AG09319 (cell line): ENCODE measurements at regions not wholly inside any gene's neighbourhood (a gene's known extent, or its start where the extent isn't known, plus 50 kb on each side); places are given as distances from the start of the nearest gene placed in this dataset.

Experiments
- DNase-seq: peaks from one replicate; pipeline ENCODE4 v3.0.0-alpha.2; 2010; ENCODE audit warnings: low read depth; ENCODE audit errors: extremely low read depth
- TF ChIP-seq, protein P1 (sequence below): IDR thresholded peaks from 2 replicates; pipeline ENCODE4 v1.5.1; 2011; ENCODE audit warnings: low read depth, mild to moderate bottlenecking, inconsistent platforms, low read length, moderate library complexity

- TF ChIP-seq, protein P1, sequence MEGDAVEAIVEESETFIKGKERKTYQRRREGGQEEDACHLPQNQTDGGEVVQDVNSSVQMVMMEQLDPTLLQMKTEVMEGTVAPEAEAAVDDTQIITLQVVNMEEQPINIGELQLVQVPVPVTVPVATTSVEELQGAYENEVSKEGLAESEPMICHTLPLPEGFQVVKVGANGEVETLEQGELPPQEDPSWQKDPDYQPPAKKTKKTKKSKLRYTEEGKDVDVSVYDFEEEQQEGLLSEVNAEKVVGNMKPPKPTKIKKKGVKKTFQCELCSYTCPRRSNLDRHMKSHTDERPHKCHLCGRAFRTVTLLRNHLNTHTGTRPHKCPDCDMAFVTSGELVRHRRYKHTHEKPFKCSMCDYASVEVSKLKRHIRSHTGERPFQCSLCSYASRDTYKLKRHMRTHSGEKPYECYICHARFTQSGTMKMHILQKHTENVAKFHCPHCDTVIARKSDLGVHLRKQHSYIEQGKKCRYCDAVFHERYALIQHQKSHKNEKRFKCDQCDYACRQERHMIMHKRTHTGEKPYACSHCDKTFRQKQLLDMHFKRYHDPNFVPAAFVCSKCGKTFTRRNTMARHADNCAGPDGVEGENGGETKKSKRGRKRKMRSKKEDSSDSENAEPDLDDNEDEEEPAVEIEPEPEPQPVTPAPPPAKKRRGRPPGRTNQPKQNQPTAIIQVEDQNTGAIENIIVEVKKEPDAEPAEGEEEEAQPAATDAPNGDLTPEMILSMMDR: no peak
- no peak for DNase-seq
Observed at GRCh38 chr16:35414139-35414538, 1954.7 kb downstream of the TP53TG3F start.

- TF ChIP-seq, protein P1: no peak
- DNase-seq: no peak
Observed at GRCh38 chr16:35414563-35414962, 1955.2 kb downstream of the TP53TG3F start.

GRCh38 chr16:35425270-35425669 lies 1965.9 kb downstream of the TP53TG3F start:
- DNase-seq: no peak
- TF ChIP-seq, protein P1: no peak

GRCh38 chr16:35431829-35432663 lies 1972.6 kb downstream of the TP53TG3F start:
- DNase-seq: no peak
- TF ChIP-seq, protein P1: no peak; the same call in none of the 2 replicates

DNA sequence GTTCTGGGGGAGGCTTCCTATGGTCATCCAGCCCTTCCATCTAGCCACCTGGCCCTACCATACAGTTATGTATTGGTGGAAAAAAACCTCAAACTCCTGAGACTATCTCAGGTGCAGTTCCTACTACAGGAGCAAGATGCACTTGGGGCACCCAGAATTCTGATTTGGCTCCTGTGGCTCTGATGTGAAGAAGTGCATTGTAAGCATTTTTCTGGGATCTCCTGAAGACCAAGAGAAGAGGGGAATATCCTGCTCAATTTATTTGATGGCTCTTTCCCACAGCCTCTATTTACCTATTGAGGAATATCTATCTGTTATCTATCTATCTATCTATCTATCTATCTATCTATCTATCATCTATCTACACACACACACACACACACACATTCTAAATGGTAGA lies 1981.5 kb downstream of the TP53TG3F start:
- DNase-seq: no peak
- TF ChIP-seq, protein P1: no peak

GRCh38 chr16:35447010-35447558 lies 1987.7 kb downstream of the TP53TG3F start:
- TF ChIP-seq, protein P1: no peak
- no peak for DNase-seq

GRCh38 chr16:35449663-35450062 lies 1990.3 kb downstream of the TP53TG3F start:
- no peak for DNase-seq

More at GRCh38 chr16:35449663-35450062, 1990.3 kb downstream of the TP53TG3F start:
- TF ChIP-seq, protein P1: no peak
